ENCODE measurements at regions not wholly inside any gene's neighbourhood (a gene's known extent, or its start where the extent isn't known, plus 50 kb on each side); places are given as distances from the start of the nearest gene placed in this dataset.

DNA sequence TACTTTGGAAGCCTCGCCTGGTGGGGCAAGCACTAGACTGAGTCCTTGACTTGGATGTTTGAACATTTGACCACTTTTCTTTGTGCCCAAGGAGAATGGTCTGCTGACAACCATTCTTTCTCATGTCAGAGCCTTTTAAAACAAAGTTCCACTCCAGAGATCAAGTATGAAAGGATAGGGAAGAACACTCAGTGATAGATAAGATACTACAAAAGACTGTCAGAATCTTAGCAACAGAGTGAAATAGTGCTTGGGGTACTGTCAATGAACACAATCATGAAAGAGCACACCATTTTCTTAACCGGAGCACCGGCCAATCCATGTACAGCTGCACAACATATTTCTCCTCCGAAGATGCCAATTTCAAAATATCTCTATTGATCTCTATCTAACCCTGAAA is 82.8 kb upstream of the ADO start:
- DNase-seq: no peak

DNA sequence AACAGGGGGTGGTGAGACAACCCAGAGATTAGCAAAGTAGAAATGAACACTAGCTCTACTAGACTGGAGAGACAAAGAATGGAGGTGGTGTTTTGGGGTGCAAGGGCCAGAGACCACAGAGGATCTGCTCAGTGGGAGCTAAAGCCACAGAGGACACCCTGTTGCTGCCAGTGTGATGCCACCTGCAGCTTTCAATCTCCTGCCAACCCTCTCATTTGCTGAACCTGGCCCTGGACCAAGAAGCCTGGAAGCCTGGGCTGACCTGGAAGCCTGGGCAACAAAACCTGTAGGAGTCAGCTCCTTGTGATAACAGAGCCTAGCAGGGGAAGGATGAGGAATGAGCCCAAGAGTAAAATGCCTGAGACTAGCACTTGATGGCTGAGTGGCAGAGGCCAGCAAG is 81.1 kb upstream of the ADO start:
- DNase-seq: no peak

DNA sequence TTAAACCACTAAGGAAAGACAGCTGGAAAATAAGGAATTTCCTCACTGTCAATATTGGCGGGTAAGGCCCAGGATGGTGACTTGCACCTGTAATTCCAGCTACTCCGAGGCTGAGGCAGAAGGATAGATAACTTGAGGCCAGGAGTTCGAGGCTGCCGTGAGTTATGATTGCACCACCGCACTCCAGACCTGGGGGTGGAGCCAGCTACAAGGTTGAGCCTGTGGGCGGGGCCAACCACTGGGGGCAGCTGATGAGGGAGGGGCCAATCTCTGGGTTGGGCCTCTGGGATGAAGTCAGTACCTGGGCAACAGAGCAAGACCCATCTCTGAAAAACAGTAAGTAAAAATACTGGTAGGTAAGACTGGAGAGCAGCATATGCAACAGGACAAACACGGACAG is 80.1 kb upstream of the ADO start:
- no peak for DNase-seq

DNA sequence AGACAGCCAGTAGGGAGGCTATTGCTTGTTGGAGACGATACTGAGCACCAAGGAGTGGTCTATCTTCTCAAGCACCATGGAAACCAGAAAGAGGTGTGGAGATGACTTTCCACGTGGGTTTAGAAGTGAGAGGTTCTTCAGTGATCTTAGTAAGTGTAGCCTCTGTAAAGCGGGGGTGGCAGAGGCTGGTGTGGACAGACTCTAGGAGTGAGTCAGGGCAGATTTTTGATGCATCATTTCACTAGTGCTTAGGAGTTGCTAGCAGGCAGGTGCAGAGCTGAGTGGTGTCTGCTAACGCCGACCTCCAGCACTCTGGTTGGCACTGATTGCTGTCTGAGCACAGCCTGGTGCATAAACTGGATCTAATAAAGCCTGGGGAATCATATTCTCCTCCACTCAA is 78.4 kb upstream of the ADO start:
- DNase-seq: no peak

DNA sequence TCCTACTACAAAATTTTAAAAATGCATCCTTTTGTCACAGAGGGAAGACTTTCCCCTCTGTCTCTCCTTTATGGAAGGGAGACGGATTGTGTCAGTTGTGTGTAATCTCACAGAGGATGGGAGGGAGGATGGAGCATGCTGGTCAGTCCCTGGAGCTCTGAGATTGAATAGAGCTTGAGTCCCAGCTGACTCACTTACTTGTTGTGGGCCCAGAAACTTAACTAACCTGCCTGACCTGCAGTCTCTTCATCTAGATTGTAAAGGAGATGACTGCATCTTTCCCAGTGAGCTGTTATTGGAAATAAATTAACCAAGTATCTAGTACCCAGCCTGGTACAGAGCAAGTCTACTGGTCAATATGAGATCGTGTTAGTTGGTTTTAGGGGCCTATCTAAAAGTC is 77.9 kb upstream of the ADO start:
- no peak for DNase-seq

DNA sequence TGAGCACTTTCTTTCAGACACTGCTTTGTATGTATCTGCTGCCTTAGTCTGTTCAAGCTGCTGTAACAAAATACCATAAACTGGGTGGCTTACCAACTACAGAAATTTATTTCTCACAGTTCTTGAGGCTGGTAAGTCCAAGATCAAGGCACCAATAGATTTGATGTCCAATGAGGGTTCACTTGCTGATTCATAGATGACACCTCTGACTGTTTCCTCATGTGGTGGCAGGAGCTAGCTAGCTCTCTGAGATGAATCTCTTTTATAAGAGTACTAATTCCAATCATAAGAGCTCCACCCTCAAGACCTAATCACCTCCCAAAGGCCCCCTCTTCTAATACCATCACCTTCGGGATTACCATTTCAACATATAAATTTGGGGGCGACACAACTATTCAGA is 76.6 kb upstream of the ADO start:
- DNase-seq: no peak

DNA sequence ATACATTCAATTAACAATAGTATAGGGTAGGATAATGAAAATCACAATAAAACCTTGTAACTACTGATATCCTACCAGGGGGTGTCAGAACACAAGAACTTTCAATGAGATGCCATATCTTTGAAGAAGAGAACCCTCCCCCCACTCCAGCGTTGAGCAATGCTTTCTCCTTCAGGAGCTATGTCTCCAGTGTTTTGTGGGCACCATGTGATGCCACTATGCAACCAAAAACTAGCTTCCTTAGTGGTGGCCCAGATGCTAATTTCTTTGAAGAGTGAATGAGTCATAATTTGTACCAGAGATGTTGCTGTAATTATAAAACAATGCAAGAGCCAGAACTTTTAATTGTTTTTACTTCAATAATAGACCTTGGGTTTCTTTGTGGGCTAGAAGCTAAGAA is 76.0 kb upstream of the ADO start:
- DNase-seq: peak; percentile 77 to 86

DNA sequence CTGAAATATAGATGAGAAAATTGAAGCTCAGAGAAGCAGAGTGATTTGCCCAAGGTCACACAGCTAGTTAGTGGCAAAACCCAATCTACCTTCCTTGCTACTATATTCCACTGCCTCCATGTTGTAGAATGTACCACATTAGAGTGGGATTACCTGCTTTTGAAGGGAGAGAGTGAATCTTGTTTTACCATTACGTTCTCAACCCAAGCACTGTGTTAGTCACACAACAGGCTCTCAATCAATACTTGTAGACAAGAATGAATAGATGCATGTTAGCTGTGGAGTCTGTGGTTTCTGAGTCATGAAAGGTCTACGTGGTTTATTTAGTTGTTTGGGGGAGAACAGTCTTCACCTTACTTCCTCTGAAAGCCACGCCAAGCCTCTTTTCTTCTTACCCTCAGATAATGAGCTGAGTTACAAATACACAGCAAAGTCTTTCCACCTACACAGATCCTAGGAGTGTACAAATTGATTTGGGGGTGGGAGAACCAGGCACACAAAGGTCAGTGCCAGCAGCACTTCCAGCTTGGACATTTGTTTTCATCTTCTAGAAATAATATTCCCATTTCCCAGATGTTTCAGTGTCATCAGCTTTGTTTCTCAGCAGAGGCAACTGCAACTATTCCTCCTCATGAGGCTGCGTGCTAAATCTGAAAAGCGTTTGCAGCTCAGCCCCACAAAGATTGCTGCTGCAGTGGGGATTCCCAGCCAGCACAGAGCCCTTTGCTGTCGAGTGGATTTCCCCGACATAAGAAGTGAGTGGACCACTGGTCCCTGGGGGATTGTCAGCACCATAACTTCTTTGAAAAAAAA is 71.5 kb upstream of the ADO start:
- DNase-seq: no peak

DNA sequence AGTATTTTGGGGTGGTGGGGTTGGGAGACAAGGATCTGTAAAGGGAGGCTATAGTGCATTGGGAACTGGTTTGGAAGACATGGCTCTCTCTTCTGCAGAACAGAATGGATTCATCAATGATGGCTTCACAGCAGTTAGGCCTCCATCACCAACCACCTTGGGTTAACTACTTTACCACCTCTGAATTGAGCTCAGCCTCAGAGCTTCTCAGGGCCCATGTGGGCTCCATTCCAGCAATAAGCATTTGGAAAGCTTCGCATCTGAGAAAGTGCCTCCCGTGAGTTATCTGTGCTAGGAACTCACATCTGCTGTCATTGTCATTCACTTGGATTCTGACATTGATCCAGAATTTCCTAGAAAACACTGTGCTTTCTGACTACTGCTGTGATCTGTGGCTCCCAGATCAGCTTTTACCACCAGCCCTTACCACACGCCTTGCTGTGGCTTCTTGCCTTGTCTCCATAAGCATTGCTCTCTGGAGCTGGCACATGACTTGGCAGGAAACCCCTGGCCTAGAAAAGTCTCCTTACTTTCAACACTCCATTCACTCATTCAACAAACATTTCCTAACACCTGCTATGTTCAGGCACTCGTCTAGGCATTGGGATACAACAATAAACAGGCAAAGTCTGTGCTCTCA is 70.7 kb upstream of the ADO start:
- DNase-seq: no peak

DNA sequence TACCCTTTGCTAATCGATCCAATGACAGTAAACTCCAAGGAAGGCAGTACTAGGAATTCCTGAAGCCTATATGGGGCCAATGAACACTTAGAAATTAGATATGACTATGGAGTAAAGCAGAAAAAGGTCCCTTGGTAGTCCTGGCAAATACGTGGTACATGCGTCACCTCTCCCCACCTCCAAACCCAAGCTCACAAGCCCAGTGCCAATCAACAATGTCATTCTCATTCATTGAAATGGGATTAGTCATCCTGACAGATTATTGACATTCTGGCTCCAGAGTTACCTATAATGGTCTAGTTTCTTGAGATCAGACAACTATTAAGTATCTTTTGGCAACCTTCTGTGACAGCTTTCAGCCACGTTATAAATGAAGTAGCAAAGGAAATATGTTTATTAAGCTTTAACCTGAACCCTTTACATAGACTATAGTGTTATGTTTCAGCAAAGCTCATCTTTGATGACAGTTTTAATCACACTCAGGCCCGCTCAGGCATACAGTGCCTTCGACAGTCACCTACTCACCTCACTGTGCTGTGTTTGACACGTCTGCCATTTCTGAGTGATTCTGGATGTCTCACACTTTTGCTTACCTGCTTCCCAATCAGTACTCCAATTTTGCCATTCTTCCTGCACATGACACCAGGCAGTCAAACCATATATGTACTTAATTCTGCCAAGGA is 69.6 kb upstream of the ADO start:
- no peak for DNase-seq

DNA sequence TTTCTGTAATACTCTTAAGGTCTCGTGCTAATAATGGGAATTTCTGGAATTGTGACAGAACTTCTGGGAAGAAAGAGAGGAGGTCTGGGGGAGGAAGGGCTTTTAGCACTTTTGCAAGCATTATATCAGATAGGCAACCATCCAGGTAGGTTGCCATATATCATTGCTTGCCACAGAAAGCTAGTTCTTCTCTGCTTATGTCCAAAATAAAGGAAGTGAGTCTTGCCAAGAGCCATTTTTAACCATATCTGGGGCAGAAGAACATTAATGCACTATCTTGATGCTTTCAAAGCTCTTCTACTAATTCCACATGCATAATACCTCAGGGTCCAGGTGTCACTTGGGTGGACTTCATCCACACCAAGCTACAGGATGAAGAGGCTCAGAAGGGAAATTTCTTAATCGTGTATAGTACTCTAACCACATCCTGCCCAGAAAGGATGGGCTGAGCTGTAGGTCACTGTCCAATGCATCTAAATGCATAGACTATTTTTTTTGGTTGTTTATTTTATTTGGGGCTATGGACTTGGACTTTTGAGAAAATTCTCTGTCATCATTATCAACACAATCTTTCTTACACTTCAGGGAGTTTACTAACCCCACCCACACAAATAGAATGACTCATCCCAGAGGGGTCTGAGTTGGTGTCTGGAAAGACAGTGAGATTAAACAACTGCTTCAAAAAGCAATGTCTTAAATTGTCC is 68.9 kb upstream of the ADO start:
- peak; percentile 45 to 61 for DNase-seq

DNA sequence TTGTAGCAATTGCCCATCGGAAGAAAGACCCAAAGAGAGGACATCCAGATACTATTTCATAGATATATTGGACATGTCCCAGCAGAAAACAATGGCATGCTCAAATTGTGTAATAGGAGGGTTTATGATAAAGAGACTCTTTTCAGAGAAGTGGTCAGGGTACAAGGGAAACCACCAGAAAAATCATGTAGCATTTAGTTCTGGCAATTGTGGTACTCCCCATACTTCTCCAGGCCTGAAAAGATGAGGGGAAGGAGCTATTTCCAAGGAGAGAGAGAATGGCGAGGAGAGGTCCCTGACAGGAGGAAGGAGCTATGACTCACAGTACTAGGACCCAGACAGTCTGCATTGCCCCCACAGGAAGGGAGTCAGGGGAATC is 68.4 kb upstream of the ADO start:
- DNase-seq: peak; percentile 14 to 15

DNA sequence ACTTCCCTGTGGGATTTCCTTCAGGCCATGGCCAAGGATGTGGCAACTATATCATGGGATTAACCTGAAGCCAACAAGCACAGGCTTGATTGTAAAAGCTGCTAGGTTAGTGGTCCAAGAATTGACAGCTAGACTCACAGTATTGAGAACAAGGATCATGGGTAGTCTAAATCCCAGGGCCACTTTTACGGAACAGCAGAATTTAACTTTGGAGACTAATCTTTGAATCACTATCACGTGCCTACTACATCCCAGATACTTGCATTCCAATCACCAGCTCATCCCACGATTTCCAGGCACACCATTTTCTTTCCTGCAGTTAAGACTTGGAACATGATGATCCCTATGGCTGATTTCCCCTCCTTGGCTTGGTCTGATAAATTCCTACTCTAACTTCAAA is 65.6 kb upstream of the ADO start:
- no peak for DNase-seq

DNA sequence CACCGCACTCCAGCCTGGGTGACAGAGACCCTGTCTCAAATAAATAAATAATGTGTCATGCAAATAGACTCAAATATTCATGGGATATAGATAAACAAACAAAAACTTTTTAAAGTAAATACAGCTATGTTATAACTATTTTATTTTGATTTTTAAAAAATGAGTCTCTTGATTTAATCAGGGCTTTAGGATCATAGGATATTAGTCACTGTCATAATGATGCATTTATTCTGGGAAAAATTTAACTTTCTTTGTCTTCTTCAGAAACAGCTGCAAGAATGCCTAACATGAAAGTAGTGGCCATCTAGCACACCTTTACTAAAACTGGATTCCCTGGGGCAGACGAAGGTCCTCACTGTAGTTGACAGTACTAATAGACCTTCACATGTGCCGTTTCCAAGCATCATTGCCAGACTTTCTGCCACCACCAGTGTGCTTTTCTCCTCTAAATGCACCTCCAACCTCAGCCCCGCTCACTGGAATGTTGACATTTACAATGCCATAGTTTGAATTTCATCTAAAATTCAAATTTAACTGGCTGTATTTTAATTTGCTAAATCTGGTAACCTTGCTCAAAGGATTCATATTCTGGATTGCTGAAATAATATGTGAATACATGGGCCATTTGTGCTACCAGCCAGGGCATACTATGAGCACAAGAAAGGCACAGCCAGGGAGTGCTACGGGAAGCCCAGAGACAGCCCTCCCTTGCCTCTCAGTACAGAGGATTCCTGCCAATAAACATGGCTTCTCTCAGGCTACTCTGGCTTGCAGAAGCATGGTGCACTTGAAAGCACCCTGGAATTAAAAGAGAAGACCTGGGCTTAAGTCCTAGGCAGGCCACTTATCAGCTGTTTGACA is 63.4 kb upstream of the ADO start:
- no peak for DNase-seq

DNA sequence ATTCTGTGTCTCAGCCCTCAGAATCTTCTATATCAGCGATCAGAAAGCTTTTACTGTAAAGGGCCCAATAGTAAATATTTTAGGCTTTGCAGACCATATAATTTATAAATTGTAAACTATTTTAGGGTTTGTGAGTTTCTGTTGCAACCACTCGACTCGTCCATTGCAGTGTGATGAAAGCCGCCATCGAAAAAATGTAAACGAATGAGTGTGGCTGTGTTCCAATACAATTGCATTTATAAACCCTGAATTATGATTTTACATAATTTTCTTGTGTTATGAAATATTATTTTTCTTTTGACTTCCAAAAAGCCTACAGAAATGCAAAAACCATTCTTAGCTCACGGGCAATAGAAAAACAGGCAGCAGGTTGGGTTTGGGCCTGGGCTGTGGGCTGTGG is 62.5 kb upstream of the ADO start:
- no peak for DNase-seq

DNA sequence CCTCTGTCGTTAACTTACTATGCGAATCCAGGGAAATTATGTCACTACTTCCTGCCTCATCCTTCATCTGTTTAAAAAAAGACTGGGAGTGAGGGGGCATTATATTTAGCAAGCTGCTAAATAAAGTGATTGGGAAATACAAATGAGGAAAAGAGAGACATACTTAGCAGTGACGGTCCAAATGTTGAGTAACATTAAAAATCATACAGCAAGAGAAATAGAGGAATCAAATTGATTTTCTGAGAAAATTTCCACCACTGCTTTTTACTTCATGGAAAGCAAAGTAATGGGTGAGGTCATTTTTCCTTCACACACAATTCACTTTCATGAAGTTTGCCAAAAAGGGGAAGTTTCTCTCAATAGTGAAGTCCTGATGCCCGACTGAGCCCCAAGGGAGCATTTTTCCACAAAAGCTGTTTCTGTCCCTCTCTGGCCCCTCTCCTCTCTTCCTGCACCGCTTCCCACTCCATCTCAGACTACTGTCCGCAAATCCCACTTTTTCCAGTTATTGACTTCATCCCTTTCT is 61.9 kb upstream of the ADO start:
- peak; percentile 75 to 82 for DNase-seq

DNA sequence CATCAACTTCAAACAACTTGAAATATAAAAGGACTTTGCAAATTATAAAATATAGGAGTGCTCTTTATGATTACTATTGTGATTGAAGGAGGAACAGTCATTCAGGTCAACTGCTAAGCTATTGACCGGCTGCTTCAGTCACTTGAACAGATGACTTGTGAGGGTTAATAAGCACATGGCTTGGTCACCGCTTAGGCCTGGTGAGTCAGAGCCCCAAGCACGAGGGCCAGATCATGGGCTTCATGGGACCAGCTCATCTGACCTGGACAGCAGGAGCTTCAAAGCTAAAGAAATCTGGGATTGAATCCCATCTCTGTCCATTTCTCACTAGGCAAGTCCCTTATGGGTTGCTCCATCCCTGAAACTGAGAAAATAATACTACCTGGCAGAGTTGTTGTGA is 60.4 kb upstream of the ADO start:
- DNase-seq: no peak

DNA sequence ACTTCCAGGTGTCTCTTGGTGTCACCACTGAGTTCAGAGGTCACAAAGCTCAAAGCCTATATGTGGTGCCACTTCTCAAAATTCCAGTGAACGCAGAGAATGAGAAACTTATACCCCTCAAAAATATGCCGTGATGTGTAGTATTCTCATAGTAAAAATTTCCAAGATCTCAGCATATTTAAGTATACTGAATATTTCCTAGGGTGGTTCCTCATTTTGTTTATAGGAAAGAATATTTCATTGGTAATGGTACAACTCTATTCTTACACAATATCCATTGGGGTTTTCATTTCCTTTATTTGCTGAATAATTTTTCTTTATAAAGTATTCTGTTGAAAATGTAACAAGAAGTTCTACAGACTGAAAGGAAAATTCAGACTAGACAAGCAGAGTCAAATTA is 58.9 kb upstream of the ADO start:
- peak; percentile 40 to 44 for DNase-seq

DNA sequence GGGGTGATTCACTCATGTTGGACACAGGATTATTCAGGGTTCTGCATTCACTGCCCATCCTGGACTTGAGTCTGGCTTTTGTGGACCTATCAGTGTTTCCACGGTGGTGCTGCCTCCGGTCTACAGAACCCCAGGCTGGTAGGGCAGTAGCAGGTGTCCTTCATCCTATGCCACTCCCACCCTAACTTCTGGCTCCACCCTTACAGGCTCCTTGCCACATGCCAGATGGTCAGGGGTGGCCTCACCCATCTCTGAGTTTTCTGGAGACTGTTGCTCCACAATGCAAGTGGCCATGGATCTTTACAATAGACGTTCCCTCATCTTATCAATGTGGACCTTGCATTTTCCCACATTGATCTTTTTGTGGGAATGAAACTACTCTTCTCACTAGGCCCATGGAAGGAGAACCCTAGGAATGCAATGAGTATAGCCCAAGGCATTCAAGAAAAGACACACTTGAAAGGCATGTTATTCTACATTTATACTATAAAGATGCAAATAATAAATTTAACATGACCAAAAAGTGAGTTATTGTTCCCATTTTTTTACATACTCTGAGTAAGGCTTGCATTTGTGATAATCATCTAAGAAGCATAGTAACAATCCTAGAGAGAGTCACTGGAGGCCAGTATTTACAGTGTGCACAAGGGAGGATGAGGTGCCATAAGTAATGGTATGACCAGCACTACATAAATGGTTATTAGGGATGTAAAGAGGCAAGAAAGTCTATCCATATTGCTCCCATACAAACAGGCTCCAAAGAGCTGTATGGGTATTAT is 57.4 kb upstream of the ADO start:
- no peak for DNase-seq

DNA sequence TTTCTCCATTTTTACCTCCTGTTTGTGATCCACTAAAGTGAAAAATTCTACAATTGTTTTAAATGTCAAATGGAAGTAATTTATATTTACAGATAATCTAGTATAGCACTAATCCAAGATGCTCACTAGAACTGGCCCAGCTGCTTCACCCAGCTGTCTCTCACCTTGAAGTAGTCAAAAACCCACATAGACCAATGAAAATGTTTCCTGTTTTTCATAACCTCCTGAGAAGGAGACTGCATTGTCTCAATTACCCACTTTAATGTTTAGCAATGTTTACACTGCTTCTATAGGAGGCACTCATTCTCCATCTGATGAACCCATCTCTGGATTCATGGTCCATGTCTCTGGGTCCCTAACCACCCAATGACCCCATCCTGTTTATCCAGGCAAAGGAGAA is 56.1 kb upstream of the ADO start:
- DNase-seq: no peak

DNA sequence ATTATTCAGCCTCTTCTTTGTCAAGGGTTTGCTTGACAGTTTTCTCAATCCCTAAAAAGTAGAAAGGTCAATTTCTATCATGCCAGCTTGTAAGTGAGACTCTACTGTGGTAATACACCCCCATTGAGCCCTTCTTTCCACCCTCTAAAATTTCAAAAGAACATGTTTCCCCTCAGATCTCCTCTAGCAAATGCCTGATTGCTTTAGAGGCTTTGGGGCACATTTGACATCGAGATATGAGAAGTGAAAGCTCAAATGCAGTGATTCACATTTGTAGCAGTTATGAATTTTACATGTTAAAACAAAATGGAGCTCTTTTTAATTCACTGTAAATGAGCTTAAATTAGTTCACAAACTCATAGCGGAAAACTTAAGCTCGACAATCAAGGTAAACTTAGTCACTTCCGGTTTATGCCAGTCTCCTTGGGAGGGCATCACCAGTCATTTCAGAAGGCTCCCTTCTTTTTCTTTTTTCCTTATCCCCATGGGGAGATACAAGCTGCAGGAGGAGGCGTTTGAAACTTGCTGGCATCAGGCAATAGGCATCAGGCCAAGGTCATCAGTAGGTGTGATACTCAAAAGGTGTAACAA is 55.3 kb upstream of the ADO start:
- no peak for DNase-seq
